GM19463 (cell line): ENCODE measurements at regions not wholly inside any gene's neighbourhood (a gene's known extent, or its start where the extent isn't known, plus 50 kb on each side); places are given as distances from the start of the nearest gene placed in this dataset.

ENCODE experiments used
- ATAC-seq: cut with Tn5 transposase; IDR thresholded peaks from one replicate; pipeline ENCODE4 v1.9.1; 2021; ENCODE audit warnings: mild to moderate bottlenecking, moderate library complexity; ENCODE audit not compliant: unreplicated experiment

DNA sequence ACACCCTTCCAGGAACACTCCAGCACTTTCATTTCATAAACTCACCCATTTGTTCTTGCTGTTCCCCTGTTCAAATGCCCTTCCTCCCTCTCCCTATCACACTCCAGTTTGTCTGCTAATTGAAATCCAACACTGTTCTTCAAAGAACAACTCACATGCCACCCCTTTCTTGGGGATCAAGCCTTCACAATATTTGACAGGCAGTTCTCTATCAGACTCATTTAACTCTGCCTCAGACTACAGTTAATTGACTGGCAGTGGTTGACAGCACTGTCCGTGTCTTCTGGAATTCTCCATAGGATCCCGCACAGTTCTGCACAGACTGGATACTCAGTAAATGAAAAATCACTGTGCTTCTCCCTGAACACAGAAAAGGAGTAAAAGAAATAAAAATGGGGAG, 87.8 kb downstream of the PMP22 start:
- no peak for ATAC-seq

DNA sequence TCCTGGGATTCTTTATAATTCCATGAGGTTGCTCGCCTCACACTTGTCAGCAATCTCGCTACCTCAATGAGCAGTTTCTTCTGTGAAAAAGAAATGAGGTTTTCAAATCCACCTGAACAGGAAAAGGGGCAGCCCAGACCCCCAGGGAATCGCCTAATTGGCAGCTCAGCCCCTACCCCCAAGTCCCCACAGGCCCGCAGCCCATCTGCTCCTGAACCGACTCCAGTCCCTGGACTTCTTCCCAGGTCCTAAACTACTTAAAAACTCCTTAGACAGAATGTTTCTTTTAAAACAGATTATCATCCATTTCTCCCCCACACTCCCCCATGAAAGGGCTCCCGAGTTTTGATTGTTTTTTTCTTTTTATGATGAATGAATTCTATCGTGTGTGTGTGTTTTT, 89.8 kb downstream of the PMP22 start:
- ATAC-seq = no peak

DNA sequence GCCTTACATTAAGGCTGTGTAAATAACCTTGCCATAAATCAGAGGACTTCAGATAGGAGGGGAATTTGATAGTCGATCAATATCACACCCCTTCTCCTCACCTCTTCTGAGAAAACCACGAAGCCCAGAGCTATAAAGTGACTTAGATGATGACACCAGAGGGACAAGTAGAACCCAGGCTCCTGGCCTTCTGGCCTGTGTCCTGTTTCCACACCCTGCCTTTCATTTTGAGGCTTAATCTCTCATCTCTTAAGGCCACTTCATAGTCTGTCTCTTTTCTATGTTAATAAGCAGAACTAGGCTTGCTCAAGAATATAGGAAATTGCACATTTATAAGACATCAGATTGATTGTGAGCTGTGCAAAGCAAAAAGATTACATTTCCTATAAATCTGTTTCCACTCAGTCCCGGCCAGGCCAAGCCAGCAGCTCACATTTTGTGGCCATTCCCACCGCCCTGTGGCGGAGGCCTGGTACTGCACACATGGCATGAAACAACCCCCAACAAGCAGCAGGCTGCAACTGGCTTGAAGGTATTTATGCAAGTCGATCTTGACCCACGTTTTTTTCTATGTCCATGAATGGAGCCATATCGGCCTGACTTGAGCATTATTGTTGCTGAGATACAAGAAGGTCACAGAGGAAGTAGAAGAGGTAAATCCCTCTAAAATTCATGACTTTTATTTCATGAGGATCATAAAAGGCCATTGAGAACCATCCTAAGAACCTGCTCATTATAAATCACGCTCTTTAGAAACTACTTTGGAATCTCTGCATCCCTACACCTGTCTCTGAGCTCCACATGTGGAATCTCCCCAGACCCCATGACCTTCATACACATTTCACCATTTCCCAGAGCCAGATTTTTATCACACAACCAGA, 93.7 kb downstream of the PMP22 start:
- peak; percentile 65 for ATAC-seq

DNA sequence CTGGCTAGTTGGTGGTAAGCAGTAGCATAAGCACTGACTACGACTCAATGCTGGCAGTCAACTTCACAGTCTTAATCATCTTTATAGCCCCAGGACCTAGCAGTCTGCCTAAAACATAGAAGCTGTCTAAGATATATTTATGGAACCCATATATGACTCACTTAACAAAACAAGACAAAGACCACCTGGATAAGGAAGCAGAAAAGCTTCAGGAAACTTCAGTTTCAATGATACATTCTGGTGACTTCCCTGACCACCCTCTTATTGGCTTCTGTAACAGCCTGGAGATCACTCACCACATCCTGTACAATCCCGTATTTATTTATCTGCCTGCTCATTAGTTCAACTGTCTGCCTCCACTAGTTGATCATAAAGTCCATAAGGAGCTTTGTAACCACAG, 95.5 kb downstream of the PMP22 start:
- no peak for ATAC-seq

DNA sequence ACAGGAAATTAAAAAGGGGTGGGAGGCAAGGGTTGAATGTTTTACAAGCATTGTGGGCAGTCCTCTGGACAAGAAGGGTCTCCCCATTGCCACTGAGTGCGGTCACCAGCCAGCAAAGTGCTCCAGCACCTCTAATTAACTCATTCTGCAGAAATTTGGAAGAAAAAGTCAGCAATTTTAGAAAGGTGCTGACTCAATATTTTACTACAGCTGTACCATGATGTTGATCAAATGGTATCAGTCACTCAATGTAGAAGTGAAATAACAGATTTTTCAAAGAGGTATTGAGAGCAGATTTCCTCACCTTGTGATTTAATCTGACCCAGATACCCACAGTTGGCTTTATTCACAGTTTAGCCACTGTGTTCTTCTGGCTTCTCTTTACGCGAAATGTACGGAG, 96.7 kb downstream of the PMP22 start:
- no peak for ATAC-seq

DNA sequence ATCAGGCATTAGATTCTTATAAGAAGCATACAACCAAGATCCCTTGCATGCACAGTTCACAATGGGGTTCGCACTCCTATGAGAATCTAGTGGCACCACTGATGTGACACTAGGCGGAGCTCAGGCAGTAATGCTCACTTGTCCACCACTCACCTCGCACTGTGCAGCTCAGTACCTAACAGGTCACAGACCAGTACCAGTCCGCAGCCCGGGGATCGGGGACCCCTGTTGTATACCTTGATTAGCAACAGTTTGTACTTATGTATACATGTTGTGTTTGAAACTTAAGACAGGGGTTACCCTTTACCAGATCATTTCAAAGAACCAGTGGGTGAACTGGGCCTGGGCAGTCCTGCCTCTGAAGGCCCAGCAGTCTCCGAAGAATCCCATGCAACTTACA, 103.7 kb downstream of the PMP22 start:
- no peak for ATAC-seq

DNA sequence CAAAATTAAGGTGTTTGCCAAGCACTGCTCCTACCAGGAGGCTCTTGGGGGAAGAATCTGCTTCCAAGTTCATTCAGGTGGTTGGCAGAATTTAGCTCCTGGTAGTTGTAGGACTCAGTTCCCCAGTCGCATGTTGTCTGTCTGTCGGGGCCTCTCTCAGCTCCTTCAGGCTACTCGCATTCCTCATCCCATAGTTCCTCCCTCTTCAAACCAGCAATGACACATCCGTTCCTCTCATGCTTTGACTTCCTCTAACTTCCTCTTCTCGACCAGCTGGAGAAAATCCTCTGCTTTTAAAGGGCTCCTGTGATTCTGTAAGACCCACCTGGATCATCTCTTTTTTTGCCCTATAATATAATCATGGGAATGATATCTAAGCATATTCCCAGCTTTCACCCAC, 108.1 kb downstream of the PMP22 start:
- ATAC-seq = no peak

DNA sequence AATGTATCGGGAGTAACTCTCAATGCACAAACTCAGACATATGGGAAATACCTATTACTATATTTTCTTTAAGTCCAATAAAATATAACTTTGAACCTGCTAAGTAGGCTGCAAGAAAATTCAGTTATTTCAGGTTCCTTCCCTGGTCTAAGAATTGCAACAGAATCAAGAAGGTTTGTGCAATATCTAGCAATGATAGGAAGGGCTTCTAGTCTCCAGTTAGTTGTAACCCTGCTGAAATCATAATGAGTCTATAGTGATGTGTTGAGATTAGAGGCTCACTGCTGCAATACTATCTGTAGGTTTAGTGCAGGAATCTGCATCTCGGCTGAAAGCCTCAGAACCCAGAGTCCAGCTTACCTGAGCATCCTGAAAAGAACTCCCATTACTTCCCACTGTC, 110.5 kb downstream of the PMP22 start:
- ATAC-seq = no peak

DNA sequence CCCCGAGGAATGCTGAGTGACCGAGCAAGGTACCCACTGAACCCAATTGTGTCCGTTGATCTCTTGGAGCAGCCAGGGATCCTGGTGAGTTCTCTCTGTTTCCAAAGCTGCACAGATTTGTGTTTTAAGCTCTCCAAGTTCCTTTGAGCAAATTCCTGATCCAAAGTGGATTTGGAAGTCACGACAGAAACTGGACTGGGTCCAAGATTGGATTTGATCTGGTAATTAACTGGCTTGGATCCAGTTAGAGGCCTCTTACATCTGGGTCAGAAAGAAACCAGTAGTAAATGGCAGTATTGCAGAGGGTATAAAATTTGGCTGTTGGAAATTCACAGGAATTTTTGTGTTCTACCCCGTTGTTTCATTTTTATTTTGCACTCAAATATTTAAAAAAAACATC, 119.5 kb downstream of the PMP22 start:
- no peak for ATAC-seq

DNA sequence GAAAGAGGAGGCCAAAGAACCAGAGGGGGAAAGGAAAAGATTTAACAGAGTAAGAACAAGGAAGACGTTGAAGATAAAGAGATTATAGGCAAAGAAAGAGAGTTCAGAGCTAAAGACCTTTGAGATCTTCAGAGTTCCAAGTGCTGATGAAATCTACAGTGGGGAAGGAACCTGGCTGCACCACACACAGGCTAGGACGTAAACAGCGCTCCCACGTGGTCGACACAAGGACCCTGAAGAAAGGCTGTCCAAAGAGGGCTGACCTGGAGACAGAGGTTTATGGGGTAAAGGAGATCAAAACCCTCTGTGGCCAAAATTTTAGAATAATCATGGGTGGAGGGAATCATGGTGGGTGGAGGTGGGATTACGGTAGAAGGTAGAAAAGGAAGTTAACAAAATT, 121.6 kb downstream of the PMP22 start:
- ATAC-seq = no peak

DNA sequence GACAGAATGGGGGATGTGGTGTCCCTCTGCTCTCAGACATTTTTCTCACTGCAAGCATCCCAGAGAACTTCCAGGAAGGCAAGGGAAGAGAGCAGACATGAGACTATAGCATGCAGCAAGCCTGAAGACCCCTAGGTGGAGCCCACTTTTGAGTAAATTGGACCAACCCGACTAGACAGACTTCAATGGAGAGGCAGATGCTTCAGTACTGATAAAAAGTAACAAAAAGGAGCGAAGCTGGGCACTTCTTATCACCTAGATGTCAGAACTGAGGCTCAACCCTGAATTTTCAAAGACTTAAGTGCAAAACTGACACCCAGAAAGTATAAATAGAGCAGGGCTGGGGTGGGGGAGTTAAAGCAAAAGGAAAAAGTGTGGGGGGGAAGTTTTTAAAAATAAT, 130.8 kb downstream of the PMP22 start:
- ATAC-seq = no peak

DNA sequence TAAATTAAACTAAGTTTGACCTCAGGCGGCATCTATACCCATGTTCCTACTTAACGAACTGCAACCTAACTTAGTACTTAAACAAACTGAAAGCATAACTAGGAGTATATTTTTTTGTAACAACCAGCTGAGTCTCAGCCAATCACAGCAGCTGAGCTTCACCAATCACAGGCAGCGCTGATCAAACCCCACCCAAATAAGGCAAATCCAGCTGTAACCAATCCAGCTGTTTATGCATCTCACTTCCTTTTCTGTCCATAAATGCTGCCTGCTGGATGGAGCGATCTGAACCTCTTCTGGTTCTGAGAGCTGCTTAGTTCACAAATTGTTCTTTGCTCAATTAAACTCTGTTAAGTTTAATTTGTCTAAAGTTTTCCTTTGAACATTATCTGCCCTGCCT, 131.3 kb downstream of the PMP22 start:
- no peak for ATAC-seq

DNA sequence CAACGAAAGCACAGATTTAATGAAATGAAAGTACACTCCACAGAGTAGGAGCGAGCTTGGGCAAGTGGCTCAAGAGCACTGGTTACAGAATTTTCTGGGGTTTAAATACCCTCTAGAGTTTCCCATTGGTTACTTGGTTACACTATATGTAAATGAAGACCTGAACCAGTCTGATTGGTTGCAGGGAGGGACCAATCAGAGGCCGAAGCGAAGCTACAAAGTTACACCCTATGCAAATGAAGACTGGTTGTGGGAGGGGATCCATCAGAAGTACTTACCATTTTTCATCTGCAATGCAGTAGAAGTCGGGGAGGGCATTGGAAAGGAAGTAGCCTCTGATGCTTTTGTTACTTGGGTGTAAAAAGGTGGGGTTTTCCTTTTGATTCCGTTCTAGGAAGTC, 132.0 kb downstream of the PMP22 start:
- ATAC-seq = no peak

DNA sequence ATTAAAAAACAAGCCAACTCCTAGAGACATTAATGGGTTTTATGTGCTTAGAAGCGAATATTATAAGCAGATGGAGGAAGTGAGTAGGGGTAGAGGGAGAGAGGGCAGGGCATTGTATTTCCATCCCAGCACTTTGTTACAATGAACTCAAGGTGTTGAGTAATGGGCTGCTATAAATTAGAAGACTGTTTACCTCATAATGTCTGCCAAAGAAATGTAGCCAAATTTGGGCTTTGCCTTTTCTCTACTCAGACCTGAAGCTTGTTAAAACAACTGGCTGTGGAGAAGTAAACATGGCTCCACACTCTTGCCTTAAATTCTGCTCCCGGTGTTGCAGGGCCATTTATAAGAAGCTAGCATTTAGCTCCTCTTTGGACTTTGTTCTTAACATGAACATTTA, 134.7 kb downstream of the PMP22 start:
- no peak for ATAC-seq

DNA sequence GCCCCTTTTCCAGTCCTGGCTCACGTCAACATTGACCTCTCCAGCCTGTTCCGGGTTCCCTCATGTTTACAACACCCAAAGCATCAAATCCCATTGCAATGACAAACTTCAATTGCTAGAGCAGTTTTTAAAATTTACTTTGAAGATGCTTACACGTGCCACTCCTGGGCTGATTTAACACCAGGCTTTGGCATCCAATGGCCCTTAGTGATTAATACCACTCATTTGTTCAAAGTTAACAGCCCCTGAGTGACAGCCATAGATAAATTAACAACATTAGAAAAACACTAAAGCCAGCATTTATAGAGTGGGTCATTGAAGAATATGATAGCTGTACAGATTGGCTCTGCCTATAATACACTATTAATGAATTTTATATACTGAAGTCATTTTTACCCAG, 135.1 kb downstream of the PMP22 start:
- no peak for ATAC-seq

DNA sequence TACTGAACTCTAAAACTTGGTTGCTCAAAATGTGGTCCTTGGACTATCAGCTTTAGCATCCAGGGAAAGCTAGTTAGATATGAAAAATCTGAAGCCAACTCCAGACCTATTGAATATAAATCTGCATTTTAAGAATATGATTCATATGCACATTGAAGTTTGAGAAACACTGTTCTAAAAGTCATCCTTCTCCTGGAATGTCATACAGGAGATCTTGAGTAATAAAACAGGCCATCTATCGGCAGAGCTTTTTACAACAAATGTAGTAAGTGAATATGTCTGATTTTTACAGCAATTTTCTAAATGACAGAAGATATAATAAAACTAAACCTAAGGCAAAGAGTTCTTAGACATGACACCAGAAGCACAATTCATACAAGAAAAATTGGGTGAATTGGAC, 140.4 kb downstream of the PMP22 start:
- ATAC-seq = no peak

DNA sequence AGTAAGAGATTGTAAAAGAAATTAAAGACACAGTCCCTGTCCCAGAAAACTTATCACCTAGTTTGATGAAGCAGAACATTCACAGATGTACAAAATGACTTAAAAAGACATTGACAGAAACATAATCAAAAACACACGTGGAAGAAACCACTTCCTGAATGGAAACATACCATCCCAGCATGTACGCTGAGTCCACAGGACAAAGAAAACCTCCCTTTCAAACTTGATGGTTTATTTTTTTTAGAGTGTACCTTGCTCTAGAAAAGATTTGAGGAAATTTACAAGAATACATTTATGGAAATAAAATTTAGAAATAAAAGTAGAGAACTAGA, 140.9 kb downstream of the PMP22 start:
- ATAC-seq = no peak

DNA sequence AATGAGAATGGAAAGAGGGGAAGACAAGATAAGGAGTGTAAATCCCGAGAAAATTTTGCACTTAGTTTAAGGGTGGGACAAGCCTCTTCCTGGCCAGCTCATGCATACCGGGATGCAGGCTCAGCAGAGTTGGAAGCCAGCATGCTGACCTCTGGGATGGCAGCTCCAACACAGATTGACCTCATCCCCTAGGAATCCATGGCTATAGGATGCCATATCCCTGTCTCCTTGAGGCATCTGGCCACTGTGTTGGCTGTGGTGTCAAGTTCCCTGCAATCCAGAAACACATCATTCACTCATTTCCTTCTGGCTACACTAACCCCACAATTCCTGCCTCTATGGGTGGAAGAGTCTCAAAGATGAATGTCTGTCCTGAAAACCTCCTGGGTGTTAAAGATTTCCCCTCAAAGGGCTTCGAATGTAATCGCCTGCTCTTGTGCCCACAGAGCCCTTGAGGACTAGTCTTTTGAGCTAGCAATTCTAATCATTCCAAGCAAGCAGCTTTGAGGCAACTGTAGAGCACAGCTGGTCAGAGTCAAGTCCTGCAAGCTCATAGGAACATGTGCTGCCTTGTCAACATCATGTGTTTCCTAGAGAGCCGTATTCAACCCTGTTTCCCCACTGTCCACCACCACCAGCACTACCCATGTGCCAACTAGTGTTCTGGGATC, 141.4 kb downstream of the PMP22 start:
- ATAC-seq = no peak

DNA sequence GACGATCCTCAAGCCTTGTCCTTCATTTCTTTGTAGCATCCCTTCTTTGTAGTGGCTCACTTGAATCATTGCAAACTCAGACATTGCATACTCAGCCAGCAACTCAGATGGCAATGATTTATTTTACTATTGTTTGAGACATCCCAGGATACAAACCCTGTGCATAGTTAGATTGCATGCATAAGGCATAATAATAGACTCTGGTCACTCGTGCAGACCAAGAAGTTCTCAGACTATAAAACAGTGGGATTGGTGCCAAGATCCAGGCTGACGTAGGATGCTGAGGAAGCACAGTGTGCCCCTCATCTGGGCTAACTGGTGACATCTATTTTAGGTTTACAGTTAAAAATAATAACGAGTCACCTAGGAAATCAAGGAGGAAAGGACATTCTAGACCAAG, 142.3 kb downstream of the PMP22 start:
- no peak for ATAC-seq

DNA sequence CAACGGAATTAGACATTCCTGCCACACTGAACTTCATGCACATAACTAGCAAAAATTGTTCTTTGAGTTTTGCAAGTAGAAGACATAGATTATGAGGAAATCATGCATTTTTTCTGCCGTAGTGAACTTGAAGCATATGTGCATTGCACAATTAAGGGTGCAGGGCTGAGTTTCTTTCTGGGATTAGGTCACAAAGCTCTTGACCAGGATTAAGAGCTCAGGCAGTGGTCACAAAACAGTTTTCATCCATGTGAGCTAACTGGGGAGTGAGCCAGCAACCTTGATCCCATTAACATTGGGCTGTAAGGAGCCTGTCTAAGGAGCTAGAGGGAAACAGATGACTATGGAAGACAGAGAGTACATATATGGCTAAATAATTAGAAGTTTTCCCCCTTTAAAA, 143.7 kb downstream of the PMP22 start:
- no peak for ATAC-seq

DNA sequence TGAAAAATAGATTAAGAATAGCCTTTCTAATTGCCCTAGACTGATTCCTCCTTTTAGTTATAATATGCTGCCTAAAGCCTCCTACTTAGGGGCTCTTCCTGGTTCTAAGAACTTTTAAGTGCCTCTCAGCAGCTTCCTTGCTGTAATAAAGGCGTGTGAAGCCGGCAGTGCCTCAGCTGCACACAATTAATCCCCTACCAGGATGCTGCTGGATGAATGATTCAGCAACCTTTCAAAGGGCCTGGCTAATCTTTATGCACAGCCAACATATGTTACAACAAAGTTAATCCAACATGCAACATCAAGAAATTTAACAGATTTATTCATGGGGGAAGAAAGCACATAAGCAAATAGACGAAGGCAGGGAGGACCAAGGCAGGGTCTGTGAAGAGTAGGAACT, 145.2 kb downstream of the PMP22 start:
- ATAC-seq = no peak

DNA sequence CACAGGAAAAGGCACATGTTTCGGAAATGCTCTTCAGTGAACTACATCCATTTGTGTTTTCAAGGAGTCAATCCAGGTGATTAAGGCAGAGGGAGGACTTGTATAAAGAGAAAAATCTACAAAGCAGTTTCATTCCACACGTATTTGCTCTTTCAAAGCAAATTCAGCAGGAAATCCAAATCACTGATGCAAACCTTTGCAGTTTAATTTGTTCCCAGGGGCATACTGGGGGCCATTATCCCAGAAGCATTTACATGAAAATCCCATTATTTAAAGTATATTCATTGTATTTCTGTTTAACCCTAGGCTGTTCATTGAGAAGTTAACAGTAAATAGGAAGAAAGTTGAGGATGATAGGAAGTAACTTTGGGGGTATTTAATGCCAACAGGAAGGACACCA, 147.9 kb downstream of the PMP22 start:
- no peak for ATAC-seq
